ENCODE measurements at regions not wholly inside any gene's neighbourhood (a gene's known extent, or its start where the extent isn't known, plus 50 kb on each side); places are given as distances from the start of the nearest gene placed in this dataset.
A peak's percentile ranks its signal among the peaks of the same experiment; 100 is the strongest.

GRCh38 chr14:101706509-101707067 is 54.9 kb upstream of the PPP2R5C start:
- DNase-seq (ENCODE audit: low read depth) = no peak

DNA sequence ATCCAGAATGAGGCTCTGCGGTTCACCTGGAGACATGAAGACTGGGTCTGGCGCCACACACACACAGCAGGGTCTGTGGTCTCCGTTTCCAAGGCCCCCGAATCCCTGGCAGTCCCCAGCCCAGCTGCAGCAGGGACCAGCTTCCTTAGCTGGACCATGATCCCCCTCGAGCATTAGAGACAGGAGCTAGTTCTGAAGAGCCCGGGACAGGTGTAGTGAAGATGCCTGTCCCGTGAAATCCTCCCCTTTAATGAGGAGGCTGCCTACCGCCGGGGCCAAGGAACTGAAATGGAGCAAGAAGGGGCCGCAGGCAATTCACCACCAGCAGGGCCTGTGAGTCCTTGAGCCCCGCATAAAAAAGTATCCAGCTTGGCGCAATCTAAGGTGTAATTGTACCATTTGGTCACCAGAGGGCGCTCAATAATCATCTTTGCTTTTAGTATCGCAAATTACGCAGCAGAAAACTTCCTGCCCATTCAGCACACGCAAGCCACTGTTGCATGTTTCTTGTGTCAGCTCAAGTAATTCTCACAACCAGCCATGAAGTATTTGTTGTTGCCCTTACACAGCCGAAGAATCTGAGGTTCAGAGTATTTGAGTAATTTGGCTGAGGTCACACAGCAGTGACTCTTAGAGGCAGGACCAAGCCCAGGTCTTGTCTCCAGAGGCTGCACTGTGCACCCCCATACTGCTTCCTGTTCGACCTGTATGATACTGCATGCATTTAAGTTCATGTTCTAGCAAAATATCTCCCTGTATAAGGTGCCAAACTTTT is 54.3 kb upstream of the PPP2R5C start:
- DNase-seq (ENCODE audit: low read depth) = peak; percentile 75

DNA sequence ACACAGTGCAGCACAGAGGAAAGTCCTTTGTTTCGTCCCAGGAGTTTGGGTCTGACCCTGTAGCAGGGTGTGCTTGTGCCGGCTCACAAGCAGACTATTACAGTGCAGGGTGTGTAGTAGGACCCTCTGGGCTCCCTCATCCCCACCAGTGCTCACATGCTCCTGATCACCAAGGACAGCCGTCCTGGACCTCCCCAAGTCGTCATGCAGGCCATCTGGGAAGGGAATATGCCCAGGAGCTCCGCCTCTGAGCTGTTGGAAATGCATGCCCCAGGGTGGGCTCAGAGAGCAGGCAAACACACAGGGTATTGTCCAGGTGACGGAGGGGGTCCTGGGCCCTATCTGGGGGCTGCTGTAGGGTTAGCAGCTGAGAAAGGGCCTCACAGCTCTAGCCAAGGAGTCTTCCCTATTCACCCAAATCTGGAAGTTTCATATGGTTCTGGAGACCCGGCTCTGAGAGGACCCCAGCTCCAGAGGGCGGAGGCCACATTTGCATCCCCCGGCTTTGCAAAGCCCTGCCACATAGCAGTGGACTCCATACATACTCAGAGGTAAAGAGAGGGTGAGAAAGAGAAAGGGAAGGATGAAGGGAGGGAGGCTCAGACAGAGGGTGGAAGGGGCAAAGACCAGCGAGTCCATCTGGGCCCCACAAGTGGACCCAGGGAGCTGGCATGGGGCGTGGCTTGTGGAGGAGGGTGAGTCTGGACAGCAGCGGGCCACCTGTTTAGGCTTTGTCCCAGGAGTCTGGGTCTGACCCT is 53.5 kb upstream of the PPP2R5C start:
- DNase-seq (ENCODE audit: low read depth) = no peak

GRCh38 chr14:101708853-101709532 is 52.5 kb upstream of the PPP2R5C start:
- no peak for DNase-seq (ENCODE audit: low read depth)

GRCh38 chr14:101709533-101709881 is 52.0 kb upstream of the PPP2R5C start:
- DNase-seq (ENCODE audit: low read depth) = no peak

- DNase-seq (ENCODE audit: low read depth) = no peak
Measured at GRCh38 chr14:101709962-101710931, 51.3 kb upstream of the PPP2R5C start.

- DNase-seq (ENCODE audit: low read depth) = no peak
Measured at GRCh38 chr14:101711041-101711856, 50.3 kb upstream of the PPP2R5C start.

All from Daoy (cell line).